HG02678 (cell line): ENCODE measurements at regions not wholly inside any gene's neighbourhood (a gene's known extent, or its start where the extent isn't known, plus 50 kb on each side); places are given as distances from the start of the nearest gene placed in this dataset.
"Not testable (repeated sequence)": the region's sequence is repeated elsewhere in the genome, so short reads cannot be mapped to it uniquely, and the experiment has no call there.

Experiments
- ATAC-seq: cut with Tn5 transposase; IDR thresholded peaks from one replicate; pipeline ENCODE4 v1.9.1; 2021; ENCODE audit warnings: mild to moderate bottlenecking, moderate library complexity; ENCODE audit not compliant: unreplicated experiment

DNA sequence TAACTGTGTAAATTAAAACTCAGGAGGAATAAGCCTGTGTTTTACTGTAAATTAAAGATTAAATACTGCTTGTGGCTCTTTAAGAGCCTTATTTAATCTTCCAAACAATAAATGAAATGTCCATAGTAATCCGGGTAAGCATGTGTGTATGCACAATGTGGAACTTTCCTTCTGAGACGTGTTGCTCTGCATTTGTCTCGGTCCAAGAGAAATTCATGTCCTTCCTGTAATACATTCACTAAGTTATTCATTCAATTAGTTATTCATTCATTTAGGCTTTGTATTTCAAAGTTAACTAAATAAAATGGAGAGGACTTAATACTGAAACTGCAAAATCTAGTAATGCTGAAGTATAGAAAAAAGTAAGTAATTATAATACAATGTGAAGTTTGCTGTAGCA, 2728.8 kb downstream of the PCDH7 start:
- no peak for ATAC-seq

DNA sequence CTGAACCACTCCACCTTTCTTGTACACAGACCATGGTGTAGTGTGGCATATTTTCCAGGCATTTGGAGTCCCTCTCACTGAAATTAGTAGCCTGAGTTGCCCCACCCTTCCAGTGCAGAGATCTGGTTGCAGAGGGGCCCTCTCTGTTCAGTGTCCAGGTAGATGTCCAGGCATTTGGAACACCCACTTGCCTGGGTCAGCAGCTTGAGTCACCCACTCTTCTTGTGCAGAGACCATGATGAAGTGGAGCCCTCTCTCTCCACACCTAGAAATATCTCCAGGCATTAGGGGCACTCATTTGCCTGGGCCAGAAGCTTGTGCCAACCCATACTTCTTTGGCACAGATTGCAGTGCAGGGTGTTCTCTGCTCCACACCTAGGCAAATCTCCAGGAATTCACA, 2733.3 kb downstream of the PCDH7 start:
- ATAC-seq = no peak

GRCh38 chr4:33453916-33454315, 2733.7 kb downstream of the PCDH7 start:
- ATAC-seq = no peak

GRCh38 chr4:33465565-33465964, 2745.4 kb downstream of the PCDH7 start:
- no peak for ATAC-seq

DNA sequence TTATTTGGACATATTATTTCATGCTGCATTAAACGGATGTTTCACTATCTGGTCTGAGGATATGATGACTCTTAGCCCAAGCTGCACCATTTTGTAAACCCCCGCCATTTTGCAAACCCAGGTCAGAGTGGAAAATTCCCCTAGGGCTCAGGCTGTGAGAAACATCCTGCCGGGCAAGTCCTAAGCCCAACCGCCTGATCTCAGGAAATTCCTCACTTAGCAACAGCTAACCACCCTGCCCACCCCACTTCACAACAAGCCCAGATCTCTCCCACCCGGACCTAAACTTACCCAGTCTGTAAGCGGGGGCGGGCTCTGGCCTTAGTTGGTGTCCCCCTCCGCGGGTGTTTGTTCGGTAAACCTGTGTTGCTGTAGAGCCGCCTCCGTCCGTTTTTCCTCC, 2747.1 kb downstream of the PCDH7 start:
- no peak for ATAC-seq

GRCh38 chr4:33470805-33471204, 2750.6 kb downstream of the PCDH7 start:
- no peak for ATAC-seq

GRCh38 chr4:33477715-33478114, 2757.5 kb downstream of the PCDH7 start:
- ATAC-seq = no peak

DNA sequence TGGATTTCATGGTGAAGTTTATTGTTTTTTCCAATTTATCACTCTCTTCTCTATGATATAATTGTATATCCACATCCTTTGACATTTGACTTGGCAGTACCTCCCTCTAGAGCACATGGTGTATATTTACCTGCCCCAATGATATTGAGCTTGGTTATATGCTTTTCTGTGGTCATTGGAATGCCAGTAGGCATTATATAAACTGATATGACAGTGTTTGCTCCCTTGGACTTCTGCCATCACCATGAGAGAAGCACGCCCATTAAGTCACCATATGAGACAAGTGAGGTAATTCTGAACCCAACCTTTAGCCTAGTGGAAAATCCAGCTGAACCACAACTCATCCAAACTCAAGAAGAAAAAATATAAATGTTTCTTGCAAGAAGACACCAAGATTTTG, 2761.5 kb downstream of the ARAP2 start:
- ATAC-seq = no peak

- ATAC-seq = no peak
Observed at GRCh38 chr4:33485111-33485510, 2759.2 kb downstream of the ARAP2 start.

GRCh38 chr4:33493231-33493630, 2751.1 kb downstream of the ARAP2 start:
- ATAC-seq = no peak

DNA sequence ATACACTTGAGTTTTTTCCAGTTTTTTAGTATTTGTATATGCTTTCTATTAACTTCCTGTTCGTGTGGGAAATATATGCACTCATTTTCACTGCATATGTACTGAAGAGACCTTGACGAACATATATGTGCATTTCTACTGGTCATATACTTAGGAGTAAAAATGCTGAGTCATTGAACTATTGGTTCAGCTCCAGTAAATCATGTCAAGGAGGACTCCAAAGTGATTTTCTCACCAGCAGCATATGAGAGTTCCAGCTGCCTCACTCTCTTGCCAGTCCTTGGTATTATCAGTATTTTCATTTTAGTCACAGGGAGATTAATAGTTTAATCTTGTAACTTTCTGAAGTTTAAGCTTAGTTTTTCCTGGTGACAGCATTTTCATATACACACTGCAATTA, 2750.2 kb downstream of the ARAP2 start:
- no peak for ATAC-seq

DNA sequence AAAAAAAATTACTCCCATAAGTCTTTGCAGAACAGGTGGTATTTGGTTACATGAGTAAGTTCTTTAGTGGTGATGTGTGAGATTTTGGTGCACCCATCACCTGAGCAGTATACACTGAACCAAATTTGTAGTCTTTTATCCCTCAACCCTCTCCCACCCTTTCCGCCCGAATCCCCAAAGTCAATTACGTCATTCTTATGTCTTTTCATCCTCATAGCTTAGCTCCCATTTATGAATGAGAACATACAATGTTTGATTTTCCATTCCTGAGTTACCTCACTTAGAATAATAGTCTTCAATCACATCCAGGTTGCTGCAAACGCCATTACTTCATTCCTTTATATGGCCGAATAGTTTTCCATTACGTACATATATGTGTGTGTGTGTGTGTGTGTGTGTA, 2742.7 kb downstream of the ARAP2 start:
- ATAC-seq = not testable (repeated sequence)

DNA sequence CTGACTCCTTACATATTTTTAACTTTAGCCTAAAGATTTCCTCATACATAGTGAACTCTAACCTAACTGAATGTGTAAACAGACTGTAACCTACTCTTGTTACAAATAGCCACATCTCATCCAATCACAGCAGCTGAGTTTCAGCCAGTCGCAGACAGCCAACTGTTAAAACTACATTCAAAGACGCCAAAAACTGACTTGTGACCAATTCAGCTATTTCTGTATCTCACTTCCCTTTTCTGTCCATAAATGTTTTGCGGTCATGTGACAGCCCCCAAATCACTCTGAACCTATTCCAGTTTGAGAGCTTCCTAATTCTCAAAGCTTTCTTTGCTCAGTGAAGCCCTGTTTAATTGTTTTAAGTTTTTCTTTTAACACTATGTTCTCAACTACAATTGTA, 2731.9 kb downstream of the ARAP2 start:
- ATAC-seq = no peak

- no peak for ATAC-seq
Observed at GRCh38 chr4:33518856-33519255, 2725.5 kb downstream of the ARAP2 start.

DNA sequence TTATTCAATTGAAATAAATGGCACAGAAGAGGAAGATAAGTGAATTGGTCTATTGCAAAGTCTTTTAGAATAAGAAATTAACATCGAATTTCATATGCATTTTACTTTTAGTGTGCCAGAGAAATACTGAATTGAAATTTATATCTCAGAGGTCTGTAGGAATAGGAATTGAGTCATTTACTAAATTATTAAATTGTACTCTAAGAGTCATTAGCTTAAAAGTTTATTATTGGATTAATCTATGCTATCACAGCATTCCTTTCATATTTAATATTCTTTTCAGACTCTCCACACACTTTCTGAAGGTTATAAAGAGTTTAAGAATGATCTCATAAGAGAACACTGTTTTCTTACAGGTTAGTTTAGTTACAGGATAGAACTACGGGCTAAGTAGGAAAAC, 2711.5 kb downstream of the ARAP2 start:
- ATAC-seq = no peak

GRCh38 chr4:33536898-33537297, 2707.4 kb downstream of the ARAP2 start:
- ATAC-seq = no peak

- ATAC-seq = no peak
Observed at GRCh38 chr4:33537527-33537926, 2706.8 kb downstream of the ARAP2 start.

GRCh38 chr4:33543941-33544450, 2700.3 kb downstream of the ARAP2 start:
- ATAC-seq = no peak

DNA sequence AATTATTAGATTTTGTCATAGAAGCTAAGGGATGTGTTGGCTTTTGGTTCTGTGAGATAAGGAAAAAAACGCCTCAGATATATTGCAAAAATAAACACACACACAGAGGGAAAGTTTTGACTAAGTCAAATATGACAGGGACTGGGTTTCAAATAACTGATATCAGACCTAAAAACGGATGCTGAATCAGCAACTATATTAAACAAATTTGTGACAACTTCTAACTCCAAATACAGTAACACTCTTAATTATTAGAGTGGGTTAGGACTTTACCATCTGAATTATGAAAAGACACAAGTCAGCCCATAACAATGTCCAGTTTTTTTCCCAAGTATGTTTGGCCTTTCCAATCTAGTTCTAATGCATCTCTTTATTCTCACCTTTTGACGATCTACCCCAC, 2693.1 kb downstream of the ARAP2 start:
- ATAC-seq = no peak

DNA sequence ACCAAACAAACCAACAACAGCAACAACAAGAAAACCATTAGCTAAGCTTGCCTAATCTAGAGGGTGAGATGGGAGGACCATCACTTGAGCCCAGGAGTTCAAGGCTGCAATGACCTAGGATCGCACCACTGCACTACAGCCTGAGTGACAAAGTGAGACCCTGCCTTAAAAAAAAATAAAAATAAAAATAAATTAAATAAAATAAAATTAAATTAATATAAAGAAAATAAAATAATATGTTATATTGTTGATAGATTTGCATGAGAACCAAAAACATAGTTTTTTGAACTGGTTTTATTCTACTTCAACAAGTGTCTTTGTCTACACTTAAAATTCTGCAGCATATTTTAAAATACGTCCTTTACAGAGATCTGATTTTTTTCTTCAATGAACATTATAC, 2683.1 kb downstream of the ARAP2 start:
- no peak for ATAC-seq

- ATAC-seq = no peak
Observed at GRCh38 chr4:33566649-33567048, 2677.7 kb downstream of the ARAP2 start.

- ATAC-seq = no peak
Observed at GRCh38 chr4:33577791-33578190, 2666.5 kb downstream of the ARAP2 start.

DNA sequence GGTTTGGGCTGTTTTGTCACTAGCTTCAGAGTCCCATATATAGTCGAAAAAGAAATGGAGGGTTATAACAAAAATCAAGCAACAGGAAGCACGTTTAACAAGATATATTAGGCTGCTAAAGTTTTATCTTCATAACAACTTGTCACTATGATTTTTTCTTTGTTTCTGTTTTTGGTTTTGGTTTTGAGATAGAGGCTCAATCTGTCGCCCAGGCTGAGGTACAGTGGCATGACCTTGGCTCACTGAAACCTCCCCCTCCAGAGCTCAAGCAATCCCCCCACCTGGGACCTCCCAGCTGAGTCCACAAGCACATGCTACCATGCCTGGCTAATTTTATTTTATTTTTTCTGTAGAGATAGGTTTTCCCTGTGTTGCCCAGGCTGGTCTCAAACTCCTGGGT, 2664.4 kb downstream of the ARAP2 start:
- ATAC-seq = no peak

GRCh38 chr4:33592701-33593100, 2651.6 kb downstream of the ARAP2 start:
- ATAC-seq = no peak
